ENCODE measurements at regions not wholly inside any gene's neighbourhood (a gene's known extent, or its start where the extent isn't known, plus 50 kb on each side); places are given as distances from the start of the nearest gene placed in this dataset.

DNA sequence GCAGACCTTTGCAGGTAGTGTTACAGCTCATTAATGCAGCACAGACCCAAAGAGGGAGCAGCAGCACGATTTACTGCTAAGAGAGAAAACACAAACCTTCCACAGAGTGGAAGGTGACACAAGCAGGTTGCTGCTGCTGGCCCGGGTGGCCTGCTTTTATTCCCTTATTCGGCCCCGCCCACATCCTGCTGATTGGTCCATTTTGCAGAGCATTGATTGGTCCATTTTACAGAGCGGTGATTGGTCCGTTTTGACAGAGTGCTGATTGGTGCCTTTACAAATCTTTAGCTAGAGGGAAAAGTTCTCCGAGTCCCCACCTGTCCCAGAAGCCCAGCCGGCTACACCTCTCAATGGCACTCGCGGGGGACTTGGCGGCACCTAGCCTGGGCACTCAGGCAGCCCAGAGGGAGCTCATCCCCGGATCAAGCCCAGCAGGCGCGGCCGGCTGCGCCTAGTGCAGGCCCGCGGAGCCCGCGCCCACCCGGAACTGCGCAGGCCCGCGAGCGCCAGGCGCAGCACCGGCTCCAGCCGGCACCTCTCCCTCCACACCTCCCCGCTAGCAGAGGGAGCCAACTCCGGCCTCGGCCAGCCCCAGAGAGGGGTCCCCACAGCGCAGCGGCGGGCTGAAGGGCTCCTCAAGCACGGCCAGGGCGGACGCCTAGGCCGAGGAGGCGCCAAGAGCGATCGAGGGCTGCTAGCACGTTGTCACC, 825.6 kb upstream of the HS6ST1 start:
- no peak for DNase-seq (ENCODE audit: low spot score)

DNA sequence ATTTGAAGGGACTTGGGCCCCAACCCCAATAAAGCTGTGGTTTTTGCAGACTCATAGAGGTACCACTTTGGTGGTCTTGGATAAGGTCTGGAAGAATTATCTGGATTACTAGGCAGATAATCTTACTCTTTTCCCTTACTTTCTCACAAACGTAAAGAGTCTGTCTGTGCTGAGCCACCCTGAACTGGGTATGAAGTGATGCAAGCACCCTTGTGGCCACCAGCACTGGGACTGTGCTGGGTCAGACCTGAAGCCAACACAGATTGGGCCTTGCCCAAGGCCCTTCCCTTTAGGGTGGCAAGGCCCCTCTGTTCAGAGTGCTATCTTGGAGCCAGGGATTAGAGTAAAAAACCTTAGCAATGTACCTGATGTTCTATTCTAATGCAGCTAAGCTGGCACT, 827.0 kb upstream of the RAB6C start:
- DNase-seq (ENCODE audit: low spot score): no peak

DNA sequence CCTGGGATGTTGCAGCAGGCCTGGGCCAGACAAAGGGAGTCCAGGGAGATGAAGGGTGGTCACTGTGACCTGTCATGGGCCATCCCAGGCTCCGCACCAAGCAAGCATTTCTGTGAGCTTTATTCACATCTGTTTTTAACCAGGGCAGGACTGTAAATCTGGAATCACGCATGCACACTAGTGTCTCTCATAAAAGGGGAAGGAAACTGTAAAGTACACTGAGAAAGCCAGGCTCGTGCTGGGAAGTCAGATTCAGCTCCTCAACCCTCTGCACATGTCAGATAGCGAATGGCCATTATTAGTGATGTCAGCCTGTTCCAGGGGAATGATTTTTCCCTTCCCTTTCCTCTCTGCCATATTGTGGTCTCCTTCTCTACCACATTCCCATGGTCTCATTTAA, 818.6 kb upstream of the RAB6C start:
- no peak for DNase-seq (ENCODE audit: low spot score)

DNA sequence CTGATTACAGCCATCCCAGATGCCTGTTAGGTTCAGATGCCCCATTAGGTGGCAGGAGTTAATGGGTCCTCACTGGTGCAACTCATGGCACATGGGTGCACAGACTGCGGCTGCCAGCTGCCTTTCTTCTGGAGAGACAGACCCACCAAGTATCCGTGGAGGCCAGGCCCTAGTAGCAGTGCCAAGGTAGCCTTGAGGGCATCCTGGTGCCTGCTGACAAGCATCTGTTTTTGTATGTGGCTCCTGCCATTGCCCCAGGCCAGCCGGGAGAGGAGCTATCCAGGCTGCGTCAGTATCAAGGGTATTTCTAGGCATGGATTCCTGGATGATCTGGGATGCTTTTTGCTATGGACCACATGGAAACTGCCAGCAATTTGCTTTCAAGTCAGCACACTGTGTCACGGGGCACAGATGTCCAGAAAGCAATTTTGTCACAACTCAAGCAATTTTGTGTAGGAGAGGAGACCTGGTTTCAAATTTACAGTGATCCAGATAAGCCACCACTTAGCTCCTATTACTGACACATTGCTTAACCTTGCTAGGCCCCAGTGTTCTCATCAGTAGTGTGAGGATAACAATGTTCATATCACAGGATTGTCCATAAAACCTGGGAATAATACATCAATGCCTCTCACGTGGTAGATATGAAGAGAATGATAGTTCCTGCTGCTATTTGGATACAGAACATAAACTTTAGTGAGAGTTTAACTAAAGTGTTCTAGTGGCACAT, 815.1 kb upstream of the RAB6C start:
- DNase-seq (ENCODE audit: low spot score): no peak

DNA sequence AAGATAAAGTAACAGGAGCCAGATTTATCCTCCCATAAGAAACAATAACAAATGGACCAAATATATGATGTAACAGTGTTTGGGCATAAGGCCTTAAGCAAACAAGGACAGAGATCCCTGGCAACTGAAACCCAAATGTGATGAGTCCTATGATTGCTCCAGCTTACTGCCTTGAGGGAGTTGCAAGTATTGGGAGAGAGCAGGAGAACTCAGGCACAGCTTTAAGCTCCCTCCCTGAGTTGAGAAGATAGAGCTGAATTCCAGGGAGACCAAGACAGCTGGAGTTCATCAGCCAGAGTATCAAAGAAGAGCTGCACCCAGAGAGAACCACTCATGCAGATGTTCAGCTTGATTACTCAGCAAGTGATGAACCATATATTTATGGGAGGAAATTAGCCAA, 814.5 kb upstream of the RAB6C start:
- no peak for DNase-seq (ENCODE audit: low spot score)

DNA sequence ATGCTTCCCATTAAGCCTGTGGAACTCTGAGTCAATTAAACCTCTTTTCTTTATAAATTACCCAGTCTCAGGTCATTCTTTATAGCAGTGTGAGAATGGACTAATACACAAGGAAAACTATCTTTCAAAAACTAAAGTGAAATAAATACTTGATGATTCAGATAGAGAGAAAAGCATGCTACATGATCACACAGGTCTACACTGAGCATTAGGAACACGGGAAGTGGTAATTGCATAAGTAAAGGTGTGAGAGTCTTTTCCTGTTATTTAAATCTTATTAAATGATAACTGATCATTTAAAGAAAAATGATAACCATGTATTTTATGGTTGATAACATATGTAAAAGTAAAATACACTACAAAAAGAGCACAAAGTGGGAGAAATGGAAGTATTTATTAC, 812.0 kb upstream of the RAB6C start:
- no peak for DNase-seq (ENCODE audit: low spot score)

DNA sequence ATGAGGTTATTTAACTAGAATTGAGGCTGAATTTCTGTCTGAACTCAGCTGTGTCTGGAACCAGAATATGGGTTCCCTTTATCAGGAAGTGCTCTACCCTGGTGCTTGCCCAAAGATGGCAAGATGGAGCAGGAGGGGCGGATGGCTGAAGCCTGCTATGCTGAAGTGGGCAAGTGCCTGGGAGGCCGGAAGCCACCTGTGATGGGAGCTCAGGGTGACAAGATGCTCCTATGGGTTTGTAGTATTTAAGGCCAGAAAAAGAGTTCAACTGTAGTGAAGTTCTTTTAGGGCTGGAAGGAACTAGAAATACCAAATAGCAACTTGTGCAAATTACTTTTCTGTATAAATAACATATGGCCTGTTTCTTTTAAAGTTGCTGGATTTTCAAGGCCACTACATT, 808.9 kb upstream of the RAB6C start:
- DNase-seq (ENCODE audit: low spot score): no peak

DNA sequence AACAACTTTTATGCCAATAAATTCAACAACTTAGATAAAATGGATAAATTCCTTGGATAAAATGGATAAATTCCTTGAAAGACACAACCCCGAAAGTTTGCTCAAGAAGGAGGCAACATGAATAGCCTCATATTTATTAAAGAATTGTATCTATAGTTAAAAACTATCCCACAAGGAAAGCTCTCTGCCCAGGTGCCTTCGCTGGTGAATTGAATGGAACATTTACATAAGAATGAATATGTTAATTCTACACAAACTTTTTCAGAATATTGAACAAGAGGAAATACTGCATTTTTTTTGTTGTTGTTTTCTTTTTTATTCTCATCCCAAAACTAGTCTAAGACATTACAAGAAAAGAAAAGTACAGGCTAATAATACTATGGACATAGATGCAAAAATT, 805.3 kb upstream of the RAB6C start:
- DNase-seq (ENCODE audit: low spot score): no peak

DNA sequence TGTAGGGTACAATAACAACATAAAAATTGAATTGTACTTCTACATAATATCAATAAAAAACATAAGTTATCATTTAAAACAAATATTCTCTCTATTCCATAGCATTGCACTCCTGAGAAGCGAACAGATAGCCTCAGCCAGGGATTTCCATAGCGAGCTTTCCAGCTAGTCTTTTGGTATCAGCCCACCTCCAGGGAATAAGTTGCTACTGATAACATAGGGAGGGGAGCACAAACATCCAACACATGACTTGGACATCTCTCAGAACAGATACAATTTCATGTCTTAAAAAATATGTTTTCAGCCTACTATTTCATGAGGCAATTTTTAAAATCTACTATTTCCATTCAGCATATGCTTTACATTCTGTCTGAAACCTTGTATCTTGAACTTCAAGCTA, 804.4 kb upstream of the RAB6C start:
- DNase-seq (ENCODE audit: low spot score): no peak

DNA sequence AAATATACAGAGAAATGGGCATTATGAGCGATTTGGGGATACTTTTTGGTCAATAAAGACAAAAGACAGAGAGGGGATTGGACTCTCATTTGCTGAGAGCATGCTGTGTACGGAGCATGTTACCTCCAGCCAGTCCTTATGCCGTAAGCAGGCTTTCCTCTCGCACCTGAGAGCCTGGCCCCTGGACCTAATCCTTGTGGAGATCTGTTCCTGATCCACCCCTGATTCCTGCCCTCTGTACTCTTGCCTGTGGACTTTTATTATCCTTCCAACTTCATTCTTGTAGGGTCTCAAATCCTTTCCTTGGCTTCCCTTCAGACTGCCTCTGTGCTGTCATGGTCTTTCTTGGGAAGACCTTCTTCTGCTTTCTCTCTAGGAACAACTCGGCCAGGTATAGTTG, 803.1 kb upstream of the RAB6C start:
- DNase-seq (ENCODE audit: low spot score): no peak

DNA sequence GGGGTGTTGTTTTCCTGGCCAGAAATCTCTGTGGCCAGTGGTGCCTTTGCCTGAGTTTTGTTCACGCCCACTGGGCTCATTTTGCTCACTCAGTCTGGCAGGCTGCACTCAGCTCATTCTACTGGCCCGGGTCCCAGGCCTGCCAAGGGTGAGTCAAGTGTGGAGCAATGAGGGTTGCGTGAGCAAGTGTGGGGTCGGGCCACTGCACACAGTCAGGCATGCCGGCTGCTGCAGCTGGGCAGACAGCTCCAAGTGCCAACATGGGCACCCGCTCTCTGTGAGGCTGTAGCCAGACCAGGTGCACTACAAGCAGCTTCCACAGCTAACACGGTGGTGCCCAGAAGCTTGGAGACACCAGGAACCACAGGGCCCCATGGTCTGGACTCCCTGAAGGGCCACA, 801.1 kb upstream of the RAB6C start:
- no peak for DNase-seq (ENCODE audit: low spot score)

DNA sequence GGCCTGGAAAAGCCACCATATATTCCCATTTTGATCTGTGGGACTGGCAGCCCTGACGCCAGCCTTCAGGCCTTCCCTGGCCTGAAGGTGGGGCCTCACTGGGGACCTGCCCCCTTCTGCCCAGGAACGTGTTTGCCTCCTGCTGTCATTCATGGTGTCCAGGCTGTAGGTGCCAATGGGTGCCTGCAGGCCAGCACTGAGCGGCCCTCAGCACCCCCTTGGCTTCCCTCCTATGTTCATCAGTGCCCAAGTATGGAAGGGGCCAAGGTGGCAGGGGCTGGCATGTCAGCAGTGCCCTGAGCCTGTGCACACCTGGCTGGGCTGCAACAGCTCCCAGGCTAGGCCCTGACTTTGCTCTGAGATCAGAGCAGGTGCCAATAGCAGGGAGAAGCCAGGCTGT, 800.3 kb upstream of the RAB6C start:
- DNase-seq (ENCODE audit: low spot score): no peak

DNA sequence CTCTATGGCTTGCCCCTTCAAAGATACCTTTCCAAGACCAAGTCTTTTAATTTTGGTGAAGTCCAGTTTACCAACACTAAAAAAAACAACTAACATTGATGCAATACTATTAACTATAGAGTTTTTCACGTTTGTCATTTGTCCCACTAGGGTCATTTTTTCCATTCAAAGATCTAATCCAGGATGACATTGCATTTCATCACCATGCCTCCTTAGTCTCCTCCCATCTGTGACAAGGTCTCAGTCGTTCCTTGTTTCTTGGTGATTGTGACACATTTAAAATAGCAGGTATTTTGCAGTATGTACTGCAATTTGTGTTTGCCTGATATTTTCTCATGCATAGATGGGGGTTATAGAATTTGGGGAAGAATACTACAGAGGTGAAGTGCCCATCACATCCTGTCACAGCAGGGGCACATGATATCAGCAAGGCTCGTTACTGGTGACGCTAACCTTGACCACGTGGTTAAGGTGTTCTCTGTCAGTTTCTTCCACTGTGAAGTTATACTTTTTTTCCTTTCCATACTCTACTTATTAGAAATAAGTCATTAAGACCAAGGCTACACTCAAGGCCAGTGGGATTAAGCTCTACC, 799.2 kb upstream of the RAB6C start:
- DNase-seq (ENCODE audit: low spot score): no peak

DNA sequence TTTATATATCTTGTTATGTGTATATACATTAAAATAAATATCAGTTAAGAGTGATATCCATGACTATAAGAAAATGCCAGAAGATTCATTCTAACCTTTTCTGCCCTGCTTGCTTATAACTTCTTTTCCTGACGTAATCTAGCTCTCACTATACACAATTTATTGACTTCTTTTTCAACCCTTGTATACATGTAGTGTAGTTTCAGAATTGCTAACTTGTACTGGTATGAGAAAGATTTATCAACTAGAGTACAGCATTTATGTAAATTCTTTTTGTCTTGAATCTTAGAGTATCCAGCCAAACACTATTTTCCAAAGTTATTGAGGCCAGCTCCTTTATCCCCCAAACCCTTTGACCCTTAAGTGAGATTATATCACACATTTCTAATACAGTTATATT, 798.0 kb upstream of the RAB6C start:
- no peak for DNase-seq (ENCODE audit: low spot score)

DNA sequence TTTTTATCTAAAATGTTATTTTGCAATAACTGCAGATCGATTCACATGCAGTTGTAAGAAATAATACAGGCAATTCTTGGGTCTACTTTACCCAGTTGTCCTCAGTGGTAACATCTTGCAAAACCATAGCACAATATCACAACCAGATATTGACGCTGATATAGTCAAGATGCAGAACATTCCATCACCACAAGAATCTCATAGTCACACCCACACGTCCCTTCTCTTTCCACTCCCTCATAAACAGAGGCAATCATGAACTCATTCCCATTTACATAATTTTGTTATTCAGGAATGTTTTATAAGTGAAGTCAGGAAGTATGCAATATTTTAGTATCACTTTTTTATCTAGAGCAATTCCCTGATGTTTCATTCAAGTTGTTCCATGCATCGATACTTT, 797.5 kb upstream of the RAB6C start:
- no peak for DNase-seq (ENCODE audit: low spot score)

DNA sequence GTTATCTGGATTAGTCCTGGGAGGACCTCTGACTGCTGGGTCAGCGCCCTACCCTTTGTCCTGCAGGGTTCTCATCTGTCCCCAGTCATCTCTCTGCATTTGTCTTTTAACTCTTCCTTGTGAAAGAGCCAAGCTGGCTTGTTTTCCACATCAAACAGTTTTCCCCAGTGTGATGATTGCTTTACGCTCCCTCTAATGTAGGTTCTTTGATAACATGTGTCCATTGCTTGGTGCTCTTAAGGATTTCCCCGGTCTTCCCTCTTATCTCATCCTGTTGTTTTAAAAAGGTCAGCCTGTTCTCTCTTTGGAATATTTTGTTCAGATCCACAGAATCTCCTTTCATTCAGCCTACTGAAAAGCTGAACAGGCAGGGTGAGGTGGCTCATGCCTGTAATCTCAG, 792.1 kb upstream of the RAB6C start:
- no peak for DNase-seq (ENCODE audit: low spot score)

DNA sequence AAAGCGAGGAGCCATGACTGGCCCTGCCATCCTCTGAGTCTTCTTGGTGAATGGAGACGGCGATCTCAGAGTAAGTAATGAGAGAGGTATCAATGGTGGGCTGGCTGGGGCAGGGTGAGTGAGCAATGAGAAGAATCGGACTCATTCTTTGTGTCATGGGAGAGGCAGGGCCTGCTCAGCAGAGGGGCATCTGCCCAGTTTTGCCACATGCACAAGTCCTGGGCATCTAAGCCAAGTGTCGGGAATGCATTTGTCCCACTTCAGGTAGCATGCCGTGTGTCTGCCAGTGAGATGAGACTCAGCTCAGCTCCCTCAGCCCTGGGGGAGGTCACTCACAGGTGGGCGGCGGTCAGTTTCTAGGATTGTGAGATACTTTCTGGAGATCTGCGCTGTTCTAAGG, 791.0 kb upstream of the RAB6C start:
- no peak for DNase-seq (ENCODE audit: low spot score)

DNA sequence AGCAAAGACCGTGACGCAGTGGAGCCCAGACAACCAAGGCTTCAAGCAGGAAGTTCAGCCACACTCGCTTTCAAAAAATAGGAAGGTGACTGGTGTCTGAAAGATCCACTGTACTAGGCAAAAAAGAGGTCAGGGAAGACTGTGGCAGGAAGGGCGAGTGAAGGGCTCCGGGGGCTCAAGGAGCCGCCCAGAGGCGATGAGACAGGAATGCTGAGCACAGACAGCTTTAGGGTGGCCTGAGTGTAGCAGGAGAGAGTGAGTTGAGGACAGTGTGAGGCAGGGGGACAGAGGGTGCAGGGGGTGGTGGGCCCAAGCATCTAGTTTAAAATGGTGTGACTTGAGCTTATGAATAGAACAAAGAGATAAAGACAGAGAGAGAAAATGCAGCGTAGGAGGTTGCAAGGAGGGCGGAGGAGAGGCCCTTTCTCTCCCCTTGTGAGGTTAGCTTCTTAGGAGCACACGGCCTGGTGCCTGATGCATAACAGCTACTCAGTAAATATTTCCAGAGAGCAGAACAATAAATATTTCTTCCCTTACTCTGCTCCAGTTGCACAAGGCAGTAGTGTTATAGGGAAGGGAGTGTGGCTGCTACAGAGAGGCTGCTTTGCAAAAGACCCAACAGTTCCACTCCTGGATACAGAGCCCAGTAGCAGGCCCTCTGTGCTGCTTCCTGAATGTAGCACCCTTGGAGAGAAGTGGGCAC, 789.7 kb upstream of the RAB6C start:
- no peak for DNase-seq (ENCODE audit: low spot score)

DNA sequence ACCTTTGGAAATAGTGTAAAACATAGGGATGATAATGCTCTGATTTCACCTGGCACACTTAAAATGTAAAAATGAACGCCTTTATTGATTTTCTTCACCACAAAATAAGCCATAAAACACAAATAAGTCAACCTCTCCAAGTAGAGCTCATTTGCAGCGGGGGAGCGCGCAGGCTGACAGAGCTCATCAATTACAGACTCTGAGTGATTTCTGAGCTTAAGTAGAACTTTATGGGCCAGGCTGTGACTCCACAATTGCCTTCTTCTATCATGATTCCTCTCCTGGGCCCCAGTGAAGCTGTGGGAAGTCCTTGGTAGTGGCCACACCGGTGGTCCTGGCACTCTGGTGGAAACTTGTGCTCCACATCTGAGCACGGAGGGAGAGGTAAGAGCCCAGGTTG, 789.0 kb upstream of the RAB6C start:
- DNase-seq (ENCODE audit: low spot score): no peak

DNA sequence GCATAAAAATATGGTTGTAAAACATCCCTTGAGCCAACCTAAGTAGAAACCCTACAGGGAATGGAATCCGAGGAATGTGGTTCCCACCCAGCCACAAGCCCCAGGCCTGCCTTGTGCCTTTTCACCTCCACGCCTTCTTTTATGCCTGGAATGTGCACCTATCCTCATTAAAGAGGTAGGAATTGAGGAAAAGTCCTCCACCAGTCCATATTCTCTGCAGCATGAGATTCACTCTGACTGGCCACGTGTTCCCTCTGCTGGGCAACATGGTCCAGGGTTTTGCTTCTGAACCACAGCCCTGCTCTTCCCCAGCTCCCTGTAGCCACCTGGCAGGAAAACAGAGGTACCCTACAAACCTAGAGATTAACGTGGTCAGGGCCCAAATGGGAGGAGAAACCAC, 787.9 kb upstream of the RAB6C start:
- no peak for DNase-seq (ENCODE audit: low spot score)

DNA sequence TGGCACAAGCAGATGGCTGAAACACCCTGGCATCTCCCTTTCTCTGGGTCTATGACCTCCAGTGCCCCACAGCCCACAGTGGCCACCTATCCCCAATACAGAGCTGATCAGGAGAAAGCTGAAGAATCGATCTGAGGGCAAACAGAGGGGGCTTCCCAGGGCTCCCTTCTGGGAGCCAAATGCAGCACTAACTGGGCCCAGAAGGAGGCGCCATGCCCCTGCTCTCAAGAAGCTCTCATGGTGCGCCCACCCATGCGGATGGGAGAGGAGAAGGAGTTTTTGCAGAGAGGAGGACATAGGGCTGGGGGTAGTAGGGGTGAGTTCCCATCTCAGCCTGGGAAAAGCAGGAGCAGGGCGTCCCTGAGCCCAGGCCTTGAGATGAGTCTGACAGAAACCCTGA, 787.3 kb upstream of the RAB6C start:
- DNase-seq (ENCODE audit: low spot score): no peak

DNA sequence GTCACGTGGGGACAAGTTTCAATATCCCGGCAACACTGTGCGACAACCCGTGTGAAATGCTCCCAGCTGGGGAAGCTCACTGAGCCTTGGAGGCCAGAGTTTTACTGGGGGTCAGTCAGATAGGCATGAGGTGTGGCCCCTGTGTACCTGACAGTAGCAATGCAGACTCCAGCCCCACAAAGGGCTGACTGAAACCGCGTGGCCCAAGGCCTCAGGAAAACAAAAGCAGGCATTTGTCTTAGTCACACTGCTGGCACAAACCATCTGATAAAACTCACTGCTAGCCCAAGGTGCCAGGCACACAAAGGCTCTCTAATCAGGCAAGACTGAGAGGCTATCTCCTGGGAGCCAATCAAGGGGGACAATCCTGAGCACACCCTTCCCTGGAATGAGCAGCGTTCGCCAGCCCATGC, 786.6 kb upstream of the RAB6C start:
- no peak for DNase-seq (ENCODE audit: low spot score)

DNA sequence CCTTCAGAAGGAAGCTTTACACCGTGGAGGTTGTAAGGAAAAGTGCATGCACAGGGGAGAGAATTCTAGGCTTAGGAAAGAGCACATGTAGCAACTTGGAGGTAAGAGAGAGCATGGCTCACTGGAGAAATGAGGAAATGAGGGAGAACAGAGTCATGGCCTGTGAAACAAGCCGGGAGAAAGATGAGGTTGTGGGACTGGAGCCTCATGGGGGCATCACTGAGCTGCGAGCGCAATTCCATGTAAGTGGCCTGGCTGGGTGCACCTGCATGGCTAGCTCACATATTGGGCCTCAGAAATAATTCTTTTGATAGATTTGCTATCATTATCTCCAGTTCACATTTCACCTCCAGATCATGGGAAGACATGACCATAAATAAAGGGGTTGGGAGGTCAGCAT, 785.5 kb upstream of the RAB6C start:
- DNase-seq (ENCODE audit: low spot score): no peak

Data from ecto neural progenitor cell (in vitro differentiated cells).